HUES6 (cell line): ENCODE measurements at regions not wholly inside any gene's neighbourhood (a gene's known extent, or its start where the extent isn't known, plus 50 kb on each side); places are given as distances from the start of the nearest gene placed in this dataset.
"Not testable (repeated sequence)": the region's sequence is repeated elsewhere in the genome, so short reads cannot be mapped to it uniquely, and the experiment has no call there.

Source experiments
- H3K27ac ChIP-seq: 2 replicates; pipeline ENCODE4 v1.7.0; 2013; ENCODE audit warnings: low read depth, mild to moderate bottlenecking, low read length, inconsistent platforms
- H3K27me3 ChIP-seq: 2 replicates; pipeline ENCODE4 v1.6.1; 2013; ENCODE audit warnings: low read length; ENCODE audit not compliant: control insufficient read depth, insufficient read depth
- H3K36me3 ChIP-seq: 2 replicates; pipeline ENCODE4 v1.6.1; 2013; ENCODE audit warnings: low read length; ENCODE audit not compliant: control insufficient read depth, insufficient read depth
- H3K4me1 ChIP-seq: 2 replicates; pipeline ENCODE4 v1.6.1; 2013; ENCODE audit warnings: low read length; ENCODE audit not compliant: control insufficient read depth, insufficient read depth
- H3K4me3 ChIP-seq: 2 replicates; pipeline ENCODE4 v1.5.1; 2013; ENCODE audit warnings: low read depth, low read length
- H3K9ac ChIP-seq: one replicate; pipeline ENCODE4 v1.6.1; 2013; ENCODE audit warnings: mild to moderate bottlenecking, low read length
- H3K9me3 ChIP-seq: 2 replicates; pipeline ENCODE4 v1.6.1; 2013; ENCODE audit warnings: low read depth, low read length; ENCODE audit not compliant: control insufficient read depth, insufficient read depth

DNA sequence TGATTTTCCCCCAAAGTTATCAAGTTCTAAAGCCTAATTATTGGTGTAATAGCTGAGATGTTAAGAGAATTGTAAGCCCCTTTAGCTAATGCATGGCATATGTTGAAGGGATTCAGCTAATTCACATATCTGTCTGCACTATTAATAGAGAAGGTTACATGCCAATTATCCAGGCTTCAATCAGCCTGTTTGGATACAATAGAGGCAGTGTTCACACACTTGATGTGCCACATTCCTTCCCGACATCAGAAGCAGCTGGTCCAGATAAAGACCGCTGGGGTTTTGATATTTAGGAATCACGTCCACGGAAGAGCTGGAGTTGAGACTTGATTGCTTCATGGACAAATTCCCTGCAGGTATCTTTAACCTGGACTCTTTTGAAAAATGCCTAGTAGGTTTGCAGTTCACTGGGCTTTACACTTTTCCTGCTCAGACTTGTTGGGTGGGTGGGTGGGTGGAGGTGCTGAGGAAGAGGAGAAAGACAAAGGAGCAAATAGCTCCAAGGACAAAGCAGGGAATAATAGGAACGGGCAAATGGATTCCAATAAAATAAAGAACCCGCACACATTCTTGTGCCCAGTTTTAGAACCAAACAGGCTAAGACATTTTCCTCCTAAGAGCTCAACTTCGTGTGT is 142.6 kb upstream of the ZNF217 start:
- peak overlapping the region; percentile 79 for H3K27ac ChIP-seq
- H3K9me3 ChIP-seq: no peaks in the 10 kb centered on the region
- H3K9ac ChIP-seq: peak overlapping the region; percentile 47
- H3K27me3 ChIP-seq: no peaks in the 10 kb centered on the region
- H3K4me1 ChIP-seq: peaks cover 61% of the 10 kb centered on the region
- no peak overlapping the region for H3K4me3 ChIP-seq
- H3K36me3 ChIP-seq: no peaks in the 10 kb centered on the region

DNA sequence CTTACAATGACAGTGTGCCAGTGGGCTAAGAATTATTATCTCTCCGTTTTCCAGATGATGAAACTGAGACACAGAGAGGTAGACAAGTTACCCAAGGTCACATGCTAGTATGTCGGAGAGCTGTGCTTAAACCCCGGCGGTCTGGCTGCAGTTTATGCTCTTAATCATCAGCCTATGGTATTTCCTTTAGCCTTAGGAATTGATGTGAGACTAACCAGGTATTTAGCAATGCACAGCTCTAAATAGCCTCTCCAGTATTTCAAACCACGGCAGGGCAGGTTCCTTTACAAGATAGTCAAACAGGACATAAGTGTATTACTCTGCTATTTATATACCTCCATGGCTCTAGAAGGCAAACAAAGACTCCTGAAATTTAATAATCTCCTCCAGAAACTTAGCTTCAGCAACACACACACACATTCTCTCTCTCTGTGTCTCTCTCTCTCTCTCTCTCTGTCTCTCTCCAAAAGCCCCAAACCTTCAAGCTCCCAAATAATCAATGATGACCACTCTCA is 142.0 kb upstream of the ZNF217 start:
- Histone ChIP-seq H3K27me3 (no peaks in the 10 kb centered on the region), H3K9ac (no peak overlapping the region), H3K4me3 (no peak overlapping the region), H3K27ac (peak overlapping the region; percentile 44; the same call in 1 of the 2 replicates), H3K4me1 (peaks cover 55% of the 10 kb centered on the region), H3K9me3 (no peaks in the 10 kb centered on the region), H3K36me3 (no peaks in the 10 kb centered on the region)

DNA sequence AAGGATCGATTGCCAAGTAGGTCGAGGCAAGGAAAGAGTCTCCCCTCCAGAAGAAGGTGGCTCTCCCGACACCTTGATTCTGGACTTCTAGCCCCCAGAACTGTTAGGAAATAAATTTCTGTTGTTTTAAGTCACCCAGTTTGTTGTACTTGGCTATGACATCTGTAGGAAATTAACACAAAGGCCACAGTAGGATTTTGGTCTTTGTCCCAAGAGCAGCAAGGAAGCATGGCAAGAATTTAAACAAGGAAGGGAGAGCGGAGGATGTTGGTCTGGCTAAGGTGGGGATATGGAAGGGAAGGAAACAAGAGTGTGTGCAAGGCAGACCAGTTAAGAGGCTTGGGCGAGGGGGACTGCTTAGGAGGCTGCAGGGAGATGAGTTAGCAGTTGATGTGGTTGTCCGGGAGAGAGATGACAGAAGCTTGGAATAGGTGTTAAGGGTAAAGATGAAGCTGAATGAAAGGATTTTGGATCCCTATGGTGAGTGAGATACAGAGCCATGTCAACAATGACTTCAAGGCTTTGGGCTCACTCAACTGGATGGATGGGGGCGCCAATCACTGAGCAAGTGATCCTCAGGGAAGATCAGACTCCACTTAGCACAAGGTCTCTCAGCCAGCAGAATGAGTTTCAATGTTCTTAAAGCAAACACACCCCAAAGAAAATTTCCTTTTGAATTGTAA is 140.5 kb upstream of the ZNF217 start:
- peaks cover 40% of the 10 kb centered on the region for H3K4me1 ChIP-seq
- H3K4me3 ChIP-seq: no peak overlapping the region
- no peaks in the 10 kb centered on the region for H3K27me3 ChIP-seq
- no peak overlapping the region for H3K9ac ChIP-seq
- no peaks in the 10 kb centered on the region for H3K36me3 ChIP-seq
- H3K27ac ChIP-seq: no peak overlapping the region
- H3K9me3 ChIP-seq: no peaks in the 10 kb centered on the region

DNA sequence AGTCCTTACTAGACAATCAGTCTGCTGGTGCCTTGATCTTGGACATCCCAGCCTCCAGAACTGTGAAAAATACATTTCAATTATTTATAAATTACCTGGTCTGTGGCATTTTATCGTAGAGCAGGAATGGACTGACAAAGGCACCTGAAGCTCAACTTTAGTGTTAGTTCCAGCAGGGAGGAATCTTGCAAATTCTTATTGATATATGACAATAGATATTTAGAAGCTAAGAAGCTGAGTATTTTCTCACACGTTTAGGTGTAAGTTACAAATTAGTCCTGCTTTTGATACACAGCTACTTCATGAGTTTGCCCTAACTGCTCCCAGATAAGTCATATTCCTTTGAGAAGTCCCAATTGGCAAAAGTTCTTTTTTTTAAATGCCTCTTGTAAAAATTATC is 138.0 kb upstream of the ZNF217 start:
- no peaks in the 10 kb centered on the region for H3K36me3 ChIP-seq
- no peaks in the 10 kb centered on the region for H3K9me3 ChIP-seq
- no peak overlapping the region for H3K4me3 ChIP-seq
- no peak overlapping the region for H3K27ac ChIP-seq
- peaks cover 15% of the 10 kb centered on the region for H3K4me1 ChIP-seq
- no peaks in the 10 kb centered on the region for H3K27me3 ChIP-seq
- no peak overlapping the region for H3K9ac ChIP-seq

DNA sequence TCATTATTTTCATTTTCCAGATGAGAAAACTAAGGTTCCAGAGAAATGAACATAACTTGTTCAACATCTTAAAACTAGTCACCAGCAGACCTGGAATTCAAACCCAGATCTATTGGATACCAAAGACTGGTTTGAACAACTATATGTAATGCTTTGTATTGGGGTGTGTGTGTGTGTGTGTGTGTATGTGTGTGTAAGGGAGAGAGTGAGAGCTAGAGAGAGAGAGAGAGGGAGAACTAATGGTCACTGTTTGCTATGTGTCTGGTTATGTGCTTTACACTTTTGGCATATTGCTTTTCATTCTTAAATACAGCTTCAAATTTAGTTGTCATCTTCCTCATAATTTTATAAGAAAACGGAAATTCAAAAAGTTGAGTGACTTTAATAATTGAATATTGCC is 134.7 kb upstream of the ZNF217 start:
- no peaks in the 10 kb centered on the region for H3K27me3 ChIP-seq
- no peak overlapping the region for H3K4me3 ChIP-seq
- H3K27ac ChIP-seq: no peak overlapping the region
- H3K9ac ChIP-seq: no peak overlapping the region
- peaks cover 3% of the 10 kb centered on the region; the same call in 1 of the 2 replicates for H3K4me1 ChIP-seq
- no peaks in the 10 kb centered on the region for H3K36me3 ChIP-seq
- no peaks in the 10 kb centered on the region for H3K9me3 ChIP-seq

DNA sequence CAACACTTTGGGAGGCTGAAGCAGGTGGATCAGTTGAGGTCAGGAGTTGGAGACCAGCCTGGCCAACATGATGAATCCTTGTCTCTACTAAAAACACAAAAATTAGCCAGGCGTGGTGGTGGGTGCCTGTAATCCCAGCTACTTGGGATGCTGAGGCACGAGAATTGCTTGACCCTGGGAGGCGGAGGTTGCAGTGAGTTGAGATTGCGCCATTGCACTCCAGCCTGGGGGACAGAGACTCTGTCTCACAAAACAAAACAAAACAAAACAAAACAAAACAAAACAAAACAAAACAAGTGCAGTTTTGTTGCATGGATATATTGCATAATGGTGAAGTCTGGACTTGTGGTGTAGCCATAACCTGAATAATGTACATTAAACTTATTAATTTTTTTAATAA is 133.6 kb upstream of the ZNF217 start:
- H3K9ac ChIP-seq, H3K36me3 ChIP-seq, H3K4me3 ChIP-seq, H3K27me3 ChIP-seq, H3K9me3 ChIP-seq, H3K27ac ChIP-seq, H3K4me1 ChIP-seq: not testable (repeated sequence)

DNA sequence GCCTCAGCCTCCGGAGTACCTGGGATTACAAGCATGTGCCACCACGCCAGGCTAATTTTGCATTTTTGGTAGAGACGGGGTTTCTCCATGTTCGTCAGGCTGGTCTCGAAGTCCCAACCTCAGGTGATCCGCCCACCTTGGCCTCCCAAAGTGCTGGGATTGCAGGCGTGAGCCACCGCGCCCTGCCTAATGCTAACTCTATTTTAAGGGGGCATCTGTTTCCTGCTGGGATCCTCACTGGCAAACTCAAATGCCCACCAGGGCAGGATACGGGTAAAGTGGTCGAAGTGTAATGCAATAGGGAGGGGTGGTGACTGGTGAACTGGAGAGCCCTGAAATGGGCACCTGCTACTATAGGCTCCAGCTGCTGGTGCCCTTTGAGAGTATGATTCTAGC is 131.9 kb upstream of the ZNF217 start:
- Histone ChIP-seq H3K9me3 (no peaks in the 10 kb centered on the region), H3K4me1 (peaks cover 3% of the 10 kb centered on the region; the same call in 1 of the 2 replicates), H3K27me3 (no peaks in the 10 kb centered on the region), H3K36me3 (no peaks in the 10 kb centered on the region), H3K4me3 (no peak overlapping the region), H3K9ac (no peak overlapping the region), H3K27ac (no peak overlapping the region)

DNA sequence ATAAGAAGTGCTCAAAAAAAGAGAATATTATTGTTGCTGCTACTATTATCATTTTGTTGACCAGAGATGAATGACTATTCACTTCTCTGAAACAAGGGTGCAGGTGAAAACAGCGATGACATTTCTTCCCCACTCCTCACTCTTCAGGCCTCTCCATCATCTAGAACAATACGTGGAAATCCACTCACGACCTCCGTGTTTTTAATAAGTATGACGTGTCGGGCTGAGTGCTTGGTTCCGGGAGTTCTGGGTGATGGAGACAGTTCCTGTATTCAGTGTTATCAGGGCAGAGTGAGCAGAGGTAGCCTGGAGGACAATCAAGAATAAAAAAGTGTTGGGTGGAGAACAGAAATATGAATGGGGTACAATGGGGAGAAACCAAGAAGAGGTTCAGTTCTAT is 130.0 kb upstream of the ZNF217 start:
- H3K36me3 ChIP-seq: no peaks in the 10 kb centered on the region
- no peak overlapping the region for H3K27ac ChIP-seq
- H3K9me3 ChIP-seq: no peaks in the 10 kb centered on the region

DNA sequence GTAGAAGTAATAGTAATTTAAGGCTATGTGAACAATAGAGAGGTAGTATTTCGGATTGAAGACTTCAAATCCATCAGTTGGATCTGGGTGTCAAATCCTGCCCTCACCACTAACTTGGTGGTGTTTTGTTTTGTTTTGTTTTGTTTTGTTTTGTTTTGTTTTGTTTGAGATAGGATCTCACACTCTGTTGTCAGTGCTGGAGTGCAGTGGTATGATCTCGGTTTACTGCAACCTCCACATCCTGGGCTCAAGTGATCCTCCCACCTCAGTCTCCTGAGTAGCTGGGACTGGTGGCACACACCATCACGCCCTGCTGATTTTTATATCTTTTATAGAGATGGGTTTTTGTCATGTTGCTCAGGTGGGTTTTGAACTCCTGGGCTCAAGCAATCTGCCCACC is 129.4 kb upstream of the ZNF217 start:
- H3K9ac ChIP-seq: no peak overlapping the region
- H3K9me3 ChIP-seq: no peaks in the 10 kb centered on the region
- H3K27me3 ChIP-seq: no peaks in the 10 kb centered on the region
- H3K4me3 ChIP-seq: no peak overlapping the region
- H3K27ac ChIP-seq: no peak overlapping the region
- H3K36me3 ChIP-seq: no peaks in the 10 kb centered on the region
- H3K4me1 ChIP-seq: peaks cover 3% of the 10 kb centered on the region; the same call in 1 of the 2 replicates

More for the DNA sequence above, 130.0 kb upstream of the ZNF217 start:
- H3K4me3 ChIP-seq: no peak overlapping the region
- no peak overlapping the region for H3K9ac ChIP-seq
- H3K4me1 ChIP-seq: peaks cover 3% of the 10 kb centered on the region; the same call in 1 of the 2 replicates
- no peaks in the 10 kb centered on the region for H3K27me3 ChIP-seq

DNA sequence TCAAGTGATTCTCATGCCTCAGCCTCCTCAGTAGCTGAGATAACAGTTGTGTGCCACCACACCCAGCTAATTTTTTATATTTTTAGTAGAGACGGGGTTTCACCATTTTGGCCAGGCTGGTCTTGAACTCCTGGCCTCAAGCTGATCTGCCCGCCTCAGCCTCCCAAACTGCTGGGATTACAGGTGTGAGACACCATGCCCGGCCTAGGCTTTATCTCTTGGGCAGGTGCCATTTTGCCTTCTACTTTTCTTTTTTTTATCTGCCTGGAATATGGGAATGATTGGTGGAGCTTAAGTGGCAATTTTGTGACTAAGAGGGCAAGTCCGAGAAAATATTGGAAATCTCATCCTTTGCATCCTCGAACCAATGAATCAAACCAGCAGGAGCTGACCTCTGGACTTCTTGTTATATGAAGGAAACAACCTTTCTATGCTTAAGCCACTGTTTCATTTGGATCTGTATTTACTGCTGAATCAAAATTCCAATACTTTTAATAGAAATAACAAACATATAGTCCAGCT is 128.9 kb upstream of the ZNF217 start:
- H3K4me1 ChIP-seq: peaks cover 3% of the 10 kb centered on the region; the same call in 1 of the 2 replicates
- H3K9me3 ChIP-seq: no peaks in the 10 kb centered on the region
- H3K36me3 ChIP-seq: no peaks in the 10 kb centered on the region
- no peak overlapping the region for H3K9ac ChIP-seq
- no peak overlapping the region for H3K4me3 ChIP-seq
- H3K27ac ChIP-seq: no peak overlapping the region
- H3K27me3 ChIP-seq: no peaks in the 10 kb centered on the region

DNA sequence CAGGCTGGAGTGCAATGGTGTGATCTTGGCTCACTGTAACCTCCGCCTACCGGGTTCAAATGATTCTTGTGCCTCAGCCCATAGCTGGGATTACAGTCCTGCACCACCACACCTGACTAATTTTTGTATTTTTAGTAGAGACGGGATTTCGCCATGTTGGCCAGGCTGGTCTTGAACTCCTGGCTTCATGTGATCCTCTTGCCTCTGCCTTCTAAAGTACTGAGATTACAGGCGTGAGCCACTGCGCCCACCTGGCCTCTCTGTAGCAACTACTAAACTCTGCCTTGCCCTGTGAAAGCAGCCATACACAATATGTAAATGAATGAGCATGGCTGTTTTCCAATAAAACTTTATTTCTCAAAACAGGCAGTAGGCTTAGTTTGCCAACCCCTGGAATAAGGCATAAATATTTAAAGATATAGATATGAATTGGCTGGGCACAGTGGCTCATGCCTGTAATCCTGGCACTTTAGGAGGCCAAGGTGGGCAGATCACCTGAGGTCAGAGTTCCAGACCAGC is 127.9 kb upstream of the ZNF217 start:
- not testable (repeated sequence) for H3K9me3 ChIP-seq, H3K4me3 ChIP-seq, H3K27me3 ChIP-seq, H3K36me3 ChIP-seq, H3K4me1 ChIP-seq, H3K9ac ChIP-seq, H3K27ac ChIP-seq
